Right lung (tissue), 2 donors: ENCODE measurements at regions not wholly inside any gene's neighbourhood (a gene's known extent, or its start where the extent isn't known, plus 50 kb on each side); places are given as distances from the start of the nearest gene placed in this dataset.

Experiments used
- DNase-seq, 2 donors: peaks; one replicate each; pipeline ENCODE4 v3.0.0-alpha.2; 2013

DNA sequence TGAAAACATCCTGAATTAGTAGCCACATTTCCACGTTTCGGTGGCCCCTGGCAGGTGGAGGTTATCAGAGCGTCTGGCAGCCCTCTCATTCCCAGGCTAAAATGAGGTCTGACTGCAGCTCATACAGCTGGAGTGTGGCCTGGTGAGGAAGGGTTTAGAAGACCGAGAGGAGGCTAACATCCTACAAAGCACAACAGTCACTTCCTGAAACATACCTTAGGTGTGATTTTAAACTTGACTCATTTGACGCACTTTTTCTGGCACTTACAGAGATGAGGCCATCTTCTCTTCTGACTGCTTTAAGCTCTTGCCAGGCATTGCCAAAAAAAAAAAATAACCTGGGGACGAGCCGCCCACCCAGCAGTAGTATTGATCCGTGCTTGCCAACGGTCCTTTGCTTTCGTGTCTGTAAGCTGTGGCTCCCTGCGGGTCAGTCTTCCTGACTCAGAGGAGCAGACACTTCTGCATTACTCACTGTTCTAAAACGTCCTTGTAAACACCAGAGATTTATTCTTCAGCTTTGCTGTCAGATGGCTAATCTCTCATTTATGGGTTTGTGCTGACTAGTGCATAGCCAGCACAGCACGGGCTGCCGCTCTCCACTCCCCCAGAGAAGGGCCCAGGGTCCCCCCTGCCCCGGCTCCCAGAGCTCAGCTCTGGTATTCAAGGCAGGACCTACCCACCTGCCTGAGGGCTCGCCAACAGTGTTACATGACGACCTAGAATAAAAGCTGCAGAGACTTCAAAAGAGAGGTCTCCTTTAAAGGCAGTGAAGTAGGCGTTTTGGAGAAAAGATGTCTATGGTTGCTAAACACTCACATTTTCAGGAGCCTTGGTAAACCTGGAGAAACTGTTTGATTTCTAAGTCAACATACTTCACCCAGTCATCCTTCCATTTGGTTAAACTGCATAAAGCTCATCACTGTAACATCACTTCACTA lies 78.5 kb upstream of the FRMD1 start:
- no peak for DNase-seq

GRCh38 chr6:168156742-168157265 lies 77.8 kb upstream of the FRMD1 start:
- DNase-seq = no peak

- no peak for DNase-seq
Observed at GRCh38 chr6:168155821-168156741, 77.1 kb upstream of the FRMD1 start.

- no peak for DNase-seq
Observed at GRCh38 chr6:168155193-168155592, 76.2 kb upstream of the FRMD1 start.

DNA sequence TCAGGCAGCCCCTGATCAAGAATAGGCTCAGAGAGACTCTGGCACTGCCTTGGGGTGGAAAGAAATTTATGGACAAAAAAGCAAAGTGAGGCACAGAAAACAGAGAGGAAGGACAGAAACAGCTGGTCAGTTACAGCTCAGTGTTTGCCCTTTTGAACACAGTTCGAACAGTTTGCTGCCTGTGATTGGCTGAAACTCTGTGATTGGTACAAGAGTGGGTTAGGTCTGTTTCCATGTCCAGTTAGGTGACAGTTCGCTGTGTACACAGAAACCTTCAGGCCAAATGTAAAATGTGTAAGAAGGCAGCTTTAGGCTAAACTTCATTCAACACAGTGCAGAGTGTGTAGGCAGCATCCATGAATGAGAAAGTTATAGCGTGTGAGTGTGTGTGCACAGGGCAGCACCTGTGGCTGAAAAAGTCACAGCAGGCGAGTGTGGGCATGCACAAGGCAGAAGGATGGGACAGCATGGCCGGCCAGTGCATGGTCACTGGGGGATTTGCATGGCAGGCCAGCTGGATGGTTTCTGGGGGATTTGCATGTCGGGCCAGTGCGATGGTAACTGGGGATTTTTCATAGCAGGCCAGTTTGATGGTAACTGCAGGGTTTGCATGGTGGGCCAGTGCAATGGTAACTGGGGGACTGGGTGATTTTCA lies 75.4 kb upstream of the FRMD1 start:
- DNase-seq = no peak

DNA sequence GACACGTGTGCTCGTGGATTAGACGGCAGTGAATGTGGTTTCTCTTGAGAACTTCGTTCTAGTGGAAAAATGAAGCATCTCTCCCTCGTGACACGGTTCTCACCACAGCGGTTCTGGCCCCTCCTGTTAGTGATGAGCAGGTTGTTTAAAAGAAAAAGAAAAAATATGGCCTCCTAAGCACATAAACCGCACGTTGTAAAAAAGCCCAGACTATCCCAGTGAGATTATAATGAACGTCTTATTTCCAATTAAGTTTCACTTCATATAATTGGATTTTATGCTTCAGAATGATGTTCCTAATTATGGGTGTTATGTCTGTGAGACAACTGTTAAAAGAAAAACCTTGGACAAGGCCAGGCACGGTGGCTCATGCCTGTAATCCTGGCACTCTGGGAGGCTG lies 74.5 kb upstream of the FRMD1 start:
- no peak for DNase-seq

DNA sequence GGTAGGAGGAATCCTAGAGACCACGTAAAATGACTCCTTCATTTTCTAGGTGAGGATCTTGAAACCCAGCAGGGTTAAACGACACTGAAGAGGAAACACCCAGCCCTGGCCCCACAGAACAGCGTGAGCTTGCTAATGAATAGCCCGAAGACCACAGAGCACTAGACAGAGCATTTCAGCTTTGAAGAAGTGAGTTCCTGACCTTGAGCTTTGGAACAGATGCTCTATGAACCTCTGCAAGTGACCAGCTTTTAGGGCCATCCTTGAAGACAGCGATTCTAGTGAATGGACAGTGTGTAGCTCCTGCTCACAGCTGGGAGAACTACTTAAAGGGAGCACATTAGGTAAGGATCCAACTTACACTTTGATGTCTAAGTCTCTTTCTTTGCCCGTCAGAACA lies 74.0 kb upstream of the FRMD1 start:
- no peak for DNase-seq

DNA sequence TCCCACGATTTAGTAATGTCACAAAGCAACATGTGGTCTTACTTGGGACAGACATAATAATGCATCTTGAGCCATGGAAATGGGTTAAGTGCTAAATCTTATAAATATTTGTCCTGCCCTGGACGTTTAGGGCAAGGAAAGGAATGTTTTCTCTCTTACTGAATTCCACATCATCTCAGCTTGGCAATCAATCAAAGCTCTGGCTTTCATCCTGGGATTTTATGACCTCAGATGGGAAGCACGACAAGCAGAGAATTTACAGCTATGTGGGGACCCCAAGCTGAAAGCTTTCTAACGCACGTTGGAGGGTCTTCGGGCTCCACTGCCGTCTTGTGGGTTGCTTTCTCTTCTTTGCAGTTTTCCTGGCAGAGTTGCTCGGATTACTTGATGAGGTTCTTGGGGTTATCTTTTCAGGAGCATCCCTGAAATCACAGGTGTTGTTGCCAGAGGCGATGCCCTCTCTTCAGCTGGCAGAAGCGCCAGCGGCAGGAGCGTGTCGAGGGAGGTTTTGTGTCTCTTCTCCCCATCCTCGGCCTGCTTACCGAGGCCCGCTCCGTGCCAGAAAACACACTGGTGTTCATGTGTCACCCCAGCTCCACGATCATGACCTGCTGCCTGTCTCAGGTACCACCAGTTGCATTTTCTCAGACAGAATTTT lies 73.4 kb upstream of the FRMD1 start:
- no peak for DNase-seq

DNA sequence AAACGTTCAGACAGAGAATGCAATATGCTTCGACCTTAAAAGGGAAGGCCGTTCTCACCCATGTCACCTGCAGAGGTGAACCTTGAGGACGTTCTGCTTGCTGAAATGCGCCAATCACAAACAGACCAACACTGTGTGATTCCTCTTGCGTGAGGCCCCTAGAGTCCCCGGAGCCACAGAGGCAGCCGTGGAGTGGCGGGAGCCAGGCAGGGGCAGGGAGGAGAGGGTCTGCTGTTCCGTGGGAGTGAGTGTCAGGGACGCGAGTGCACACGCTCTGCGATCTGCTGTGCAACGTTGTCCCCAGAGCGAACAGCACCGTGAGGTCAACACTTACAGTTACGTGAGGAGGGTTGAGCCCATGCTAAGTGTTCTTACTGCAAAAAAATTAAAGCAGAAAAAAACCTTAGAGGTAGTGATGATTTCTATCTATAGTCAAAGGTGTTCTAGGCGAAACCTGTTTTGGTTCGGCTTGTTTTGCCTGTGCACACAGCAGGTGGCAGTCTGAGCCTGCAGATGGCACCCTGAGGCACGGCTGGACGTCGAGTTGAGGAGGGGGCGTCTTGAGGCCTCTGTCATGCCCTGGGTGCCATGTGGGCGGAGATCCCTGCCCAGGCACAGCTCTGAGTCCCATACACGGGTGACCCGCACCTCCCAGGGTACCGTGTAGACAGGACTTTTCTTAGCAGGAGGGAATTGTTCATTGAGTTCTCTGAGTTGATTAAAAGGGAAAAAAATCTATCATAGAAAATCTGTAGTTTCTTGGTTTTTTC lies 71.7 kb upstream of the FRMD1 start:
- DNase-seq = no peak

- DNase-seq = no peak
Observed at GRCh38 chr6:168149015-168149414, 70.0 kb upstream of the FRMD1 start.

GRCh38 chr6:168148231-168148849 lies 69.3 kb upstream of the FRMD1 start:
- no peak for DNase-seq

DNA sequence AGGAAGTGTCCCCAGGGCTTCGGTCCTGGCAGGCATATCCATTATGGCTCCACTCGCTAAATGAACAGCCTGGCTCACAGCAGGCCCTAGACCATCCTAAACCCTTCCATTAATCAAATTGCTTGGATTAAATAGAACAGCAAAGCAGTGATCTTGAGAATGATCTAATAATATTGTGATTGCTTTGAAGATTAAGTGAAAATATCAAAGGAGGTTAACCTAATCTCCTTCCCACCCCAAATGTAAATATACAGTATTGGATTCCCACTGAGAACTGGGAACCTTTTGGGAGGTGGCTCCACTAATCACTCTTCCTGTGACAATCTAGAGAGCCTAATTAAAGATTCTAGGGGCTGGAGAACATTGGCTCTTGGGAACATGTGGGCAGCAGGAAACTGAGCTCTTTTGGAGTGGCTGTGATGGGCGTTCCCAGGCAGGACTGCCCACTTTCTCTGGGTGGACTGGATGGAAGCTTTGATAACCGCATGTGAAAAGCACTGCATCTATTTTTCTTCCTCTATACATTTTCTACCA lies 68.3 kb upstream of the FRMD1 start:
- no peak for DNase-seq

GRCh38 chr6:168145747-168146596 lies 67.0 kb upstream of the FRMD1 start:
- no peak for DNase-seq

- no peak for DNase-seq
Observed at GRCh38 chr6:168139121-168139520, 60.1 kb upstream of the FRMD1 start.

DNA sequence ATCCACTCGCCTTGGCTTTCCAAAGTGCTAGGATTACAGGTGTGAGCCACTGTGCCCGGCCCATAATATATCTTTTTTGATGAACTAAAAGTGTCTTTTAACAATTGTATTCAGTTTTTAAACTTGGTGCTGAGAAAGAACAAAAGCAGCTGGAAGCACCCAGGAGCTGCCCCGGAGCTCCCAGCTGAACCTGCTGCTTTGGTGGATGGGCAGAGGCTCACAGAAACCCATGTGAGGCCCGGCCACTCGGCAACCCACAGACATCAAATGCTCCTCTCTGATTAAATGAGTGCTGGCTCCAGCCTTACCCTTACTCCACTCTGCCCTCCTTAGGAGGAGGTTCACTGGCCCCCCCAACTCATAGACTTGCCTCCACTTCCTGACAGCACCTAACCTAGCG lies 59.4 kb upstream of the FRMD1 start:
- DNase-seq = no peak

DNA sequence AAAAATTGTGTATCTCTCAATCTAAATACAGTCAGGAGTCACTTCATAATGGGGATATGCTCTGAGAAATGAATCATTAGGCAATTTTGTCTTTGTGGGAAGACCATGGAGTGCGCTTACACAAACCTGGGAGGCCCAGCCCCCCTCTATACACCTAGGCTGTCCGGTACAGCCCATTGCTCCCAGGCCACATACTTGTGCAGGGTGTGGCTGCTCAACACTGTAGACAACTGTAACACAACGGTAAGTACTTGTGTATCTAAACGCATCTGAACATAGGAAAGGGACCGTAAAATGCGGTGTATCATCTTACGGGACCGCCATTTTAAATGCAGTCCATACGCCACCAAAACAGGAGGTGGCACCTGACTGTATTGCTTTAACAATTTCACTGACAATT lies 58.0 kb upstream of the FRMD1 start:
- DNase-seq = no peak

DNA sequence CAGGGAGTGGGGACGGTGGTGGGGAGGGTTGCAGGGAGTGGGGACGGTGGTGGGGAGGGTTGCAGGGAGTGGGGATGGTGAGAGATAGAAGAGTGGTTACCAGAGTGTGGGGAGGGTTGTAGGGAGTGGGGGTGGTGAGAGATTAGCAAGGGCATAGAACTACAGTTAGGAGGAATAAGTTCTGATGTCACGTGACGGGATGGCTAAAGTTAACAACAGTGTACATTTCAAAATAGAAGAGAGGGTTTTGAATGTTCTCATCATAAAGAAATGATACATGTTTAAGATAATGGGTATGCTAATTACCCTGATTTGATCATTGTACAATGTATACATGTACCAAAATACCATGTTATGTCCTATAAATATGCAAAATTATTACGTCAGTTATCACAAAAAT lies 57.6 kb upstream of the FRMD1 start:
- no peak for DNase-seq

GRCh38 chr6:168136001-168136400 lies 57.0 kb upstream of the FRMD1 start:
- no peak for DNase-seq
